Body of pancreas (tissue), 4 donors: ENCODE measurements at regions not wholly inside any gene's neighbourhood (a gene's known extent, or its start where the extent isn't known, plus 50 kb on each side); places are given as distances from the start of the nearest gene placed in this dataset.

Source experiments
- POLR2A ChIP-seq, 3 donors: fragments of 450-650 bp; IDR thresholded peaks; one replicate each; pipeline ENCODE4 v1.6.1; 2016; ENCODE audit warnings: antibody characterized with exemption in 3 of 3, mild to moderate bottlenecking in 2 of 3
- TF ChIP-seq, protein P1 (sequence below), 7 experiments: fragments of 450-650 bp in 4 of 7; fragments of 200-600 bp in 3 of 7; sonication (generic) in 3 of 7; IDR thresholded peaks; one replicate each; pipeline ENCODE4 v1.5.1; 2016 to 2019; ENCODE audit warnings: antibody characterized with exemption in 7 of 7

GRCh38 chr4:60241866-60242265 is 958.3 kb upstream of the ADGRL3 start:
- TF ChIP-seq, protein P1, sequence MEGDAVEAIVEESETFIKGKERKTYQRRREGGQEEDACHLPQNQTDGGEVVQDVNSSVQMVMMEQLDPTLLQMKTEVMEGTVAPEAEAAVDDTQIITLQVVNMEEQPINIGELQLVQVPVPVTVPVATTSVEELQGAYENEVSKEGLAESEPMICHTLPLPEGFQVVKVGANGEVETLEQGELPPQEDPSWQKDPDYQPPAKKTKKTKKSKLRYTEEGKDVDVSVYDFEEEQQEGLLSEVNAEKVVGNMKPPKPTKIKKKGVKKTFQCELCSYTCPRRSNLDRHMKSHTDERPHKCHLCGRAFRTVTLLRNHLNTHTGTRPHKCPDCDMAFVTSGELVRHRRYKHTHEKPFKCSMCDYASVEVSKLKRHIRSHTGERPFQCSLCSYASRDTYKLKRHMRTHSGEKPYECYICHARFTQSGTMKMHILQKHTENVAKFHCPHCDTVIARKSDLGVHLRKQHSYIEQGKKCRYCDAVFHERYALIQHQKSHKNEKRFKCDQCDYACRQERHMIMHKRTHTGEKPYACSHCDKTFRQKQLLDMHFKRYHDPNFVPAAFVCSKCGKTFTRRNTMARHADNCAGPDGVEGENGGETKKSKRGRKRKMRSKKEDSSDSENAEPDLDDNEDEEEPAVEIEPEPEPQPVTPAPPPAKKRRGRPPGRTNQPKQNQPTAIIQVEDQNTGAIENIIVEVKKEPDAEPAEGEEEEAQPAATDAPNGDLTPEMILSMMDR (IDR thresholded peaks at IDR 0.05): no peak
- TF ChIP-seq POLR2A (IDR thresholded peaks at IDR 0.05): no peak
